ENCODE measurements at regions not wholly inside any gene's neighbourhood (a gene's known extent, or its start where the extent isn't known, plus 50 kb on each side); places are given as distances from the start of the nearest gene placed in this dataset.

- TF ChIP-seq CTCF (conservative IDR thresholded peaks at IDR 0.05): no peak
- TF ChIP-seq ZFX (IDR thresholded peaks at IDR 0.05): no peak
Observed at GRCh38 chr16:9481747-9482730, 390.6 kb downstream of the HAPSTR1 start.

All from C4-2B (cell line).